IMR-90 (cell line): ENCODE measurements at regions not wholly inside any gene's neighbourhood (a gene's known extent, or its start where the extent isn't known, plus 50 kb on each side); places are given as distances from the start of the nearest gene placed in this dataset.

Experiments
- ATAC-seq: fragments of 200-7000 bp; cut with Tn5 transposase; 2 replicates; pipeline ENCODE4 v1.9.1; 2020; ENCODE audit warnings: low read depth, mild to moderate bottlenecking, moderate library complexity
- BruUV-seq: library from RNA; stranded (reverse); fragments of 400-500 nt; replicated peaks from 2 replicates; lab custom pipeline; 2021; lab: Mats Ljungman, UMichigan
- CTCF ChIA-PET: fragments of 300-600 bp; formaldehyde crosslinking; extraction: SDS; loops from one replicate; lab custom pipeline; 2021; ENCODE audit warnings: antibody characterized with exemption; lab: Yijun Ruan, JAX
- POLR2A ChIA-PET: fragments of 300-600 bp; sonication (Branson Sonifier 250); formaldehyde crosslinking; loops from one replicate; lab custom pipeline; 2022; ENCODE audit warnings: antibody characterized with exemption; ENCODE audit not compliant: unreplicated experiment; lab: Charles Lee
- DNase-seq: peaks from one replicate; pipeline ENCODE4 v3.0.0; 2013
- H2AFZ ChIP-seq: replicated peaks from 2 replicates; pipeline ENCODE3; 2013; ENCODE audit warnings: low read length, mild to moderate bottlenecking; ENCODE audit not compliant: poor library complexity
- H2AK5ac ChIP-seq: 2 replicates; pipeline ENCODE4 v1.6.1; 2013; ENCODE audit warnings: low read depth, low read length, inconsistent platforms
- H2AK9ac ChIP-seq: replicated peaks from 2 replicates; pipeline ENCODE3; 2013; ENCODE audit warnings: mild to moderate bottlenecking, low read depth, low read length, moderate library complexity; ENCODE audit not compliant: poor library complexity
- H2BK120ac ChIP-seq: 2 replicates; pipeline ENCODE4 v1.6.1; 2013; ENCODE audit warnings: low read depth, low read length, inconsistent platforms
- H2BK15ac ChIP-seq: 3 replicates; pipeline ENCODE4 v1.6.1; 2013; ENCODE audit warnings: low read depth, low read length, inconsistent platforms
- H2BK20ac ChIP-seq: 2 replicates; pipeline ENCODE4 v1.6.1; 2013; ENCODE audit warnings: low read depth, mild to moderate bottlenecking, inconsistent platforms, low read length, moderate library complexity
- H2BK5ac ChIP-seq: 2 replicates; pipeline ENCODE4 v1.6.1; 2013; ENCODE audit warnings: mild to moderate bottlenecking, low read depth, low read length, inconsistent platforms; ENCODE audit not compliant: poor library complexity, severe bottlenecking
- H3K14ac ChIP-seq: replicated peaks from 2 replicates; pipeline ENCODE4 v1.6.1; 2013; ENCODE audit warnings: low read depth, low read length, inconsistent platforms
- H3K18ac ChIP-seq: 2 replicates; pipeline ENCODE4 v1.6.1; 2013; ENCODE audit warnings: low read depth, low read length, control low read depth
- H3K23ac ChIP-seq: 2 replicates; pipeline ENCODE4 v1.6.1; 2013; ENCODE audit warnings: low read depth, low read length, inconsistent platforms
- H3K27ac ChIP-seq: 2 replicates; pipeline ENCODE4 v1.5.1; 2013; ENCODE audit warnings: mild to moderate bottlenecking, control low read depth, low read length; ENCODE audit not compliant: insufficient read depth
- H3K27me3 ChIP-seq: 2 replicates; pipeline ENCODE4 v1.6.1; 2013; ENCODE audit warnings: low read length; ENCODE audit not compliant: control insufficient read depth, insufficient read depth
- H3K36me3 ChIP-seq: 2 replicates; pipeline ENCODE4 v1.6.1; 2013; ENCODE audit warnings: low read length, mixed read lengths; ENCODE audit not compliant: control insufficient read depth, insufficient read depth
- H3K4ac ChIP-seq: 2 replicates; pipeline ENCODE4 v1.6.1; 2013; ENCODE audit warnings: low read depth, low read length, inconsistent platforms
- H3K4me1 ChIP-seq: 2 replicates; pipeline ENCODE4 v1.6.1; 2013; ENCODE audit warnings: low read length, mixed read lengths; ENCODE audit not compliant: control insufficient read depth, insufficient read depth
- H3K4me2 ChIP-seq: 2 replicates; pipeline ENCODE4 v1.6.1; 2013; ENCODE audit warnings: low read depth, mild to moderate bottlenecking, control low read depth, low read length, moderate library complexity
- H3K4me3 ChIP-seq: 2 replicates; pipeline ENCODE4 v1.5.1; 2013; ENCODE audit warnings: low read depth, mild to moderate bottlenecking, control low read depth, low read length, moderate library complexity; ENCODE audit not compliant: insufficient read depth
- H3K56ac ChIP-seq: 2 replicates; pipeline ENCODE4 v1.6.1; 2013; ENCODE audit warnings: low read length, inconsistent platforms; ENCODE audit not compliant: insufficient read depth; ENCODE audit errors: extremely low read depth
- H3K79me1 ChIP-seq, 2 experiments: 2 replicates each; pipeline ENCODE4 v1.6.1; 2013; ENCODE audit warnings: low read length in 2 of 2, inconsistent platforms in 1 of 2, low read depth in 1 of 2
- H3K9ac ChIP-seq: 2 replicates; pipeline ENCODE4 v1.6.1; 2013; ENCODE audit warnings: low read depth, low read length, control low read depth
- H3K9me1 ChIP-seq: 2 replicates; pipeline ENCODE4 v1.6.1; 2013; ENCODE audit warnings: low read length, inconsistent platforms; ENCODE audit not compliant: insufficient read depth
- H3K9me3 ChIP-seq: 2 replicates; pipeline ENCODE4 v1.6.1; 2013; ENCODE audit warnings: low read length; ENCODE audit not compliant: control insufficient read depth, insufficient read depth
- H4K20me1 ChIP-seq: 2 replicates; pipeline ENCODE4 v1.6.1; 2013; ENCODE audit warnings: low read length, inconsistent platforms; ENCODE audit not compliant: insufficient read depth
- H4K5ac ChIP-seq: 2 replicates; pipeline ENCODE4 v1.6.1; 2013; ENCODE audit warnings: mild to moderate bottlenecking, low read depth, low read length, control low read depth
- H4K8ac ChIP-seq, 2 experiments: 2 replicates each; pipeline ENCODE4 v1.6.1; 2013; ENCODE audit warnings: low read depth in 2 of 2, low read length in 2 of 2, control low read depth in 1 of 2, inconsistent platforms in 1 of 2
- H4K91ac ChIP-seq: 2 replicates; pipeline ENCODE4 v1.6.1; 2013; ENCODE audit warnings: low read depth, low read length, inconsistent platforms; ENCODE audit not compliant: insufficient read depth
- BHLHE40 ChIP-seq: fragments of 150-350 bp; IDR thresholded peaks from 2 replicates; pipeline ENCODE4 v1.6.1; 2016; ENCODE audit warnings: mild to moderate bottlenecking, low read depth, low read length
- CEBPB ChIP-seq: IDR thresholded peaks from 2 replicates; pipeline ENCODE4 v1.6.1; 2012; ENCODE audit warnings: low read depth, low read length, improper control_type of control experiment
- CHD1 ChIP-seq: IDR thresholded peaks from 2 replicates; pipeline ENCODE4 v1.6.1; 2012; ENCODE audit warnings: low read depth, low read length, improper control_type of control experiment
- ELK1 ChIP-seq: fragments of 150-350 bp; IDR thresholded peaks from 2 replicates; pipeline ENCODE4 v1.6.1; 2016; ENCODE audit warnings: low read depth, mild to moderate bottlenecking, low read length, moderate library complexity, borderline replicate concordance
- FOS ChIP-seq: fragments of 150-350 bp; IDR thresholded peaks from 2 replicates; pipeline ENCODE4 v1.6.1; 2016; ENCODE audit warnings: low read depth, low read length
- MAFK ChIP-seq: IDR thresholded peaks from 2 replicates; pipeline ENCODE4 v1.6.1; 2012; ENCODE audit warnings: low read depth, low read length, improper control_type of control experiment
- MAZ ChIP-seq: IDR thresholded peaks from 2 replicates; pipeline ENCODE4 v1.6.1; 2012; ENCODE audit warnings: low read depth, mild to moderate bottlenecking, low read length, improper control_type of control experiment, moderate library complexity, borderline replicate concordance
- POLR2A ChIP-seq: IDR thresholded peaks from 2 replicates; pipeline ENCODE4 v1.6.1; 2012; ENCODE audit warnings: mild to moderate bottlenecking, low read depth, low read length
- RAD21 ChIP-seq: IDR thresholded peaks from 2 replicates; pipeline ENCODE4 v1.6.1; 2012; ENCODE audit warnings: low read length, improper control_type of control experiment
- RCOR1 ChIP-seq: IDR thresholded peaks from 2 replicates; pipeline ENCODE4 v1.6.1; 2012; ENCODE audit warnings: mild to moderate bottlenecking, low read length, improper control_type of control experiment; ENCODE audit not compliant: insufficient replicate concordance
- RFX5 ChIP-seq: IDR thresholded peaks from 2 replicates; pipeline ENCODE4 v1.8.0; 2012; ENCODE audit warnings: low read depth, mild to moderate bottlenecking, low read length, moderate library complexity
- SMC3 ChIP-seq: fragments of 150-350 bp; IDR thresholded peaks from 2 replicates; pipeline ENCODE4 v1.6.1; 2016; ENCODE audit warnings: low read depth, mild to moderate bottlenecking, antibody characterized with exemption, low read length, moderate library complexity
- USF2 ChIP-seq: fragments of 150-350 bp; IDR thresholded peaks from 2 replicates; pipeline ENCODE4 v1.6.1; 2017; ENCODE audit warnings: mild to moderate bottlenecking, antibody characterized with exemption, low read length, low read depth
- WGBS, 2 experiments: methylation state at CpG; one replicate each; pipeline versions ENCODE4 v1.1.5 to v1.1.7; 2013; ENCODE audit warnings: missing lambda C conversion rate in 2 of 2; ENCODE audit not compliant: insufficient read length in 1 of 2; ENCODE audit errors: extremely low coverage in 2 of 2; 5-methylcytosine and 5-hydroxymethylcytosine counted together
- dilution Hi-C: fragments of 300-500 bp; cut with HindIII; formaldehyde crosslinking; loops from one replicate; pipeline ENCODE4 v1.14.3; 2018; ENCODE audit warnings: low sequenced_read_pairs; ENCODE audit not compliant: unreplicated experiment
- in situ Hi-C: fragments of 300-500 bp; cut with MboI; formaldehyde crosslinking; loops from 3 replicates; pipeline ENCODE4 v1.14.3; 2019; ENCODE audit warnings: low sequenced_read_pairs, inconsistent platforms, mixed read lengths
- intact Hi-C: fragments of 100-400 bp; cut with micrococcal nuclease; formaldehyde crosslinking; loops from 2 replicates; pipeline ENCODE4 v1.10.0; 2022

GRCh38 chr11:41795004-41795403 is 335.6 kb upstream of the LRRC4C start:
- H3K9ac ChIP-seq: no peak overlapping the region
- H3K9me3 ChIP-seq: peaks cover 8% of the 10 kb centered on the region
- H4K8ac ChIP-seq: no peak overlapping the region
- H3K27me3 ChIP-seq: no peaks in the 10 kb centered on the region
- POLR2A ChIA-PET: no interaction called here
- H3K27ac ChIP-seq: no peak overlapping the region
- no peak overlapping the region for H3K14ac ChIP-seq
- no CpG with 5 or more reads among the region's 1 CpG for WGBS, 2 experiments
- in situ Hi-C loops (no loop called here), intact Hi-C loops (no loop called here), dilution Hi-C loops (no loop called here)
- H3K79me1 ChIP-seq: no peaks in the 10 kb centered on the region
- H2BK5ac ChIP-seq: no peak overlapping the region
- no peak overlapping the region for H2BK15ac ChIP-seq
- no peaks in the 10 kb centered on the region for H3K9me1 ChIP-seq
- no peak overlapping the region for H4K91ac ChIP-seq
- H3K18ac ChIP-seq: no peak overlapping the region
- DNase-seq (no peak), ATAC-seq (no peak)
- no peak overlapping the region for H3K4me2 ChIP-seq
- no peaks in the 10 kb centered on the region for H4K20me1 ChIP-seq
- H3K4me1 ChIP-seq: no peaks in the 10 kb centered on the region
- H2BK120ac ChIP-seq: no peak overlapping the region
- CTCF ChIA-PET: no interaction called here
- no peak overlapping the region for H2AFZ ChIP-seq
- no peak overlapping the region for H2AK9ac ChIP-seq
- H3K23ac ChIP-seq: no peak overlapping the region
- H2AK5ac ChIP-seq: no peak overlapping the region
- H3K36me3 ChIP-seq: no peaks in the 10 kb centered on the region
- no peak overlapping the region for H4K5ac ChIP-seq
- H3K56ac ChIP-seq: no peak overlapping the region
- no peak overlapping the region for H2BK20ac ChIP-seq
- no TSS peak for BruUV-seq
- TF ChIP-seq RAD21: no peak
- TF ChIP-seq BHLHE40: no peak
- TF ChIP-seq RCOR1: no peak
- no peak for TF ChIP-seq POLR2A
- TF ChIP-seq FOS: no peak
- no peak for TF ChIP-seq CHD1
- no peak for TF ChIP-seq ELK1
- no peak for TF ChIP-seq RFX5
- TF ChIP-seq CEBPB: no peak
- TF ChIP-seq MAZ: no peak
- TF ChIP-seq SMC3: no peak
- TF ChIP-seq MAFK: no peak
- no peak for TF ChIP-seq USF2
- no peak overlapping the region for H3K4me3 ChIP-seq
- no peak overlapping the region for H3K4ac ChIP-seq
